ENCODE measurements at regions not wholly inside any gene's neighbourhood (a gene's known extent, or its start where the extent isn't known, plus 50 kb on each side); places are given as distances from the start of the nearest gene placed in this dataset.
"Not testable (repeated sequence)": the region's sequence is repeated elsewhere in the genome, so short reads cannot be mapped to it uniquely, and the experiment has no call there.

GRCh38 chr3:82179291-82179690 is 417.8 kb upstream of the GBE1 start:
- H3K36me3 ChIP-seq (ENCODE audit: control insufficient read depth, insufficient read depth, low read length): no peaks in the 10 kb centered on the region
- H3K27me3 ChIP-seq (ENCODE audit: control insufficient read depth, insufficient read depth, low read length): no peaks in the 10 kb centered on the region
- no peak overlapping the region for H3K9ac ChIP-seq (ENCODE audit: low read length)
- H3K4me3 ChIP-seq (ENCODE audit: low read length): no peak overlapping the region
- H3K27ac ChIP-seq (ENCODE audit: low read depth, low read length): no peak overlapping the region
- H3K4me1 ChIP-seq (ENCODE audit: control insufficient read depth, insufficient read depth, low read length): no peaks in the 10 kb centered on the region

DNA sequence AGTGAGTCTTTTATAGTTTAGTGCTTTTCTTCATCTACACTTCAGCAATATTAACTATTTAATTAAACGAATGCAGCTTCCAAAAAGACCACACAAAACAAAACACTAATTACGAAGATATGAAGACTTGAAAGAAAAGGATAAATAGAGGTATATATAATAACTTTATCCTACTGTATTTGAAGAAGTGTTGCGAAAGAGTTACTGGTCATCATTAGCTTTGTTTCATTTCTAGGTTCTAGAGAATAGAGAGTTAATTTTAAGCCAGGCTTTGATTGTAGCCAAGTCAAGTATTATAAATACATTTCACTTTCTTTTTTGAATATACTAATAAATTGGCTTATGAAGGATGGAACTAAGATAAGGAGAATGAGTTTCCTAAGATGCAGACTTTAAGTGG is 416.8 kb upstream of the GBE1 start:
- no peaks in the 10 kb centered on the region for H3K27me3 ChIP-seq (ENCODE audit: control insufficient read depth, insufficient read depth, low read length)
- no peaks in the 10 kb centered on the region for H3K4me1 ChIP-seq (ENCODE audit: control insufficient read depth, insufficient read depth, low read length)
- no peaks in the 10 kb centered on the region for H3K36me3 ChIP-seq (ENCODE audit: control insufficient read depth, insufficient read depth, low read length)
- H3K4me3 ChIP-seq (ENCODE audit: low read length): no peak overlapping the region
- no peak overlapping the region for H3K9ac ChIP-seq (ENCODE audit: low read length)
- H3K27ac ChIP-seq (ENCODE audit: low read depth, low read length): no peak overlapping the region

DNA sequence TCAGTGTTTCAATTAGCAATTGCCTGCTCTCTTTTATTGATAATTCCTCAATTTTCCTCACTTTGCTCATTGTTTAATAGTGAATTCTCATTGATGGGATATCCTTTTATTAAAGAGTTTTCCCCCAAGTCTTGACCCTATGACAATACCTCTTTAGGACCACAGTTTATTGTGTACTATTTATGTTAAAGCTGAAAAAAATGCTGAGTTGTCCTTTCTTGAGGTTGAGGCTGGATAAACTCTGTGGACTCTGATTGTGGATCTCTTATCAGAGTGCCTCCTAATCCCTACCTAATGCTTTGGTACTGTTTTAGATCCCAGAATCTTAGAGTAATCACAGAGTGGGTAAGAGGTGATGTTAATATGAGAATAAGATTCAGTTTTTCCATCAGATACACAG is 416.3 kb upstream of the GBE1 start:
- Histone ChIP-seq H3K27ac (ENCODE audit: low read depth, low read length) (no peak overlapping the region), H3K9ac (ENCODE audit: low read length) (no peak overlapping the region), H3K27me3 (ENCODE audit: control insufficient read depth, insufficient read depth, low read length) (no peaks in the 10 kb centered on the region), H3K4me3 (ENCODE audit: low read length) (no peak overlapping the region), H3K4me1 (ENCODE audit: control insufficient read depth, insufficient read depth, low read length) (no peaks in the 10 kb centered on the region), H3K36me3 (ENCODE audit: control insufficient read depth, insufficient read depth, low read length) (no peaks in the 10 kb centered on the region)

- Histone ChIP-seq H3K27ac (ENCODE audit: low read depth, low read length) (no peak overlapping the region), H3K4me3 (ENCODE audit: low read length) (no peak overlapping the region), H3K27me3 (ENCODE audit: control insufficient read depth, insufficient read depth, low read length) (no peaks in the 10 kb centered on the region), H3K9ac (ENCODE audit: low read length) (no peak overlapping the region), H3K36me3 (ENCODE audit: control insufficient read depth, insufficient read depth, low read length) (no peaks in the 10 kb centered on the region), H3K4me1 (ENCODE audit: control insufficient read depth, insufficient read depth, low read length) (no peaks in the 10 kb centered on the region)
These were observed 403.8 kb upstream of the GBE1 start for GRCh38 chr3:82165266-82165665.

DNA sequence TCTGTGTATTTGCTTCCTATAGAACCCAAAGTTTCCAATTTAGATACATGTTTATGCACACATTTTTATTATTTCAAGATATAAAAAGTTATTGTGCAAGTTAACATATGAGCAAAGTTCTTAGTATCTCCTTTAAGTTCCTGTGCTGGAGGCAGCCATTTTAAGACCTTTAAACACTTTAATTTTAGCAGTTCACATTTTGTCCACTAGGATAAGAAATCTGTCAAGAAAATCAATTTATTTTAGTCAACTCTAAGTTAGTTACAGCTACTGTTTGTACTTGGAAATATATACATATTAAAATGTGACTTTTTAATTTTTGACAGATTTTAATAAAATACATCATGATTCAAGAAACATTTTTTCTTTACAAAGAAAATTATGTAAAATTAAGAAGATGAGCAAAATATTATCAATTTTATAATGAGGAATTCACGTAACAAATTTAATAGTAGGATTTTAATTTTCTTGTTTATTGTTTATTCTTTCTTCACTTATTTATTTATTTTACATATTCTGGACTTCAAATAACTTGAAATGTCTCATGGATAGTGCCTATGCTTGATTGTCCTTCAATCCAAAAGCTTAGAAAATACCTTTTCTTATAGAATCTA is 402.6 kb upstream of the GBE1 start:
- Histone ChIP-seq H3K36me3 (ENCODE audit: control insufficient read depth, insufficient read depth, low read length) (no peaks in the 10 kb centered on the region), H3K9ac (ENCODE audit: low read length) (no peak overlapping the region), H3K4me1 (ENCODE audit: control insufficient read depth, insufficient read depth, low read length) (no peaks in the 10 kb centered on the region), H3K27me3 (ENCODE audit: control insufficient read depth, insufficient read depth, low read length) (no peaks in the 10 kb centered on the region), H3K27ac (ENCODE audit: low read depth, low read length) (no peak overlapping the region), H3K4me3 (ENCODE audit: low read length) (no peak overlapping the region)

GRCh38 chr3:82157952-82158351 is 396.5 kb upstream of the GBE1 start:
- no peaks in the 10 kb centered on the region for H3K4me1 ChIP-seq (ENCODE audit: control insufficient read depth, insufficient read depth, low read length)
- H3K4me3 ChIP-seq (ENCODE audit: low read length): no peak overlapping the region
- no peaks in the 10 kb centered on the region for H3K27me3 ChIP-seq (ENCODE audit: control insufficient read depth, insufficient read depth, low read length)
- no peak overlapping the region for H3K9ac ChIP-seq (ENCODE audit: low read length)
- H3K36me3 ChIP-seq (ENCODE audit: control insufficient read depth, insufficient read depth, low read length): no peaks in the 10 kb centered on the region
- H3K27ac ChIP-seq (ENCODE audit: low read depth, low read length): no peak overlapping the region

DNA sequence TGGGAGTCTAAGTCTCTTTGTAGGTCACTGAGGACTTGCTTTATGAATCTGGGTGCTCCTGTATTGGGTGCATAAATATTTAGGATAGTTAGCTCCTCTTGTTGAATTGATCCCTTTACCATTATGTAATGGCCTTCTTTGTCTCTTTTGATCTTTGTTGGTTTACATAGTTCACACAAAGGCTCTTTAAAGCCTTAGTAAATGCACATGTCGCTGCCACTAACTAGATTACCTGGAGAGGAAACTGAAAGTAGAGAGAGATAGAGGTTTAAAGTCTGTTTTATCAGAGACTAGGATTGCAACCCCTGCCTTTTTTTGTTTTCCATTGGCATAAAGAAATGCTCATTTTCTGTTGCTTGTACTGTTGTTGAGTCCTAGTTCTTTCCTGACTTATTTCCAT is 392.4 kb upstream of the GBE1 start:
- H3K36me3 ChIP-seq (ENCODE audit: control insufficient read depth, insufficient read depth, low read length): not testable (repeated sequence)

DNA sequence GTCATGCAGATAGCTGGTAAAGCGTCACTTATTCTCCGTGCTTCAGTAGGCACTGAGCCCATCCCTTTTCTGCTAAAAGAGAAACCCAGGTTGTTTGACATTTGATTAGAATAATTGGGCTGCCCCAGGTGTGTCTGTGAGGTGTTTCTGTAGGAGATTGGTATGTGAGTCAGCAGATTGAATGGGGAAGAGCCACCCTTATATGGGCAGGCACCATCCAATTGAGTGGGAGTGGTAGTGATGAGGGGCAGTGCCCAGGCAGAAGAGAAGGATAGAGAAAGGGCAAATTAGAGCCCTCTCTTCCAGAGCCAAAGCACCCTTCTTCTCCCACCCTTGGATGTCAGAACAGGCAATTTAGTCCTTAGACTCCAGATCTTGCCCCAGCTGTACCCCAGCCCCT is 384.3 kb upstream of the GBE1 start:
- H3K4me1 ChIP-seq (ENCODE audit: control insufficient read depth, insufficient read depth, low read length): no peaks in the 10 kb centered on the region
- no peak overlapping the region for H3K27ac ChIP-seq (ENCODE audit: low read depth, low read length)
- H3K27me3 ChIP-seq (ENCODE audit: control insufficient read depth, insufficient read depth, low read length): no peaks in the 10 kb centered on the region
- no peak overlapping the region for H3K4me3 ChIP-seq (ENCODE audit: low read length)
- H3K9ac ChIP-seq (ENCODE audit: low read length): no peak overlapping the region
- no peaks in the 10 kb centered on the region for H3K36me3 ChIP-seq (ENCODE audit: control insufficient read depth, insufficient read depth, low read length)

More for the DNA sequence above, 392.4 kb upstream of the GBE1 start:
- not testable (repeated sequence) for H3K4me1 ChIP-seq (ENCODE audit: control insufficient read depth, insufficient read depth, low read length); H3K27me3 ChIP-seq (ENCODE audit: control insufficient read depth, insufficient read depth, low read length); H3K27ac ChIP-seq (ENCODE audit: low read depth, low read length); H3K4me3 ChIP-seq (ENCODE audit: low read length); H3K9ac ChIP-seq (ENCODE audit: low read length)

DNA sequence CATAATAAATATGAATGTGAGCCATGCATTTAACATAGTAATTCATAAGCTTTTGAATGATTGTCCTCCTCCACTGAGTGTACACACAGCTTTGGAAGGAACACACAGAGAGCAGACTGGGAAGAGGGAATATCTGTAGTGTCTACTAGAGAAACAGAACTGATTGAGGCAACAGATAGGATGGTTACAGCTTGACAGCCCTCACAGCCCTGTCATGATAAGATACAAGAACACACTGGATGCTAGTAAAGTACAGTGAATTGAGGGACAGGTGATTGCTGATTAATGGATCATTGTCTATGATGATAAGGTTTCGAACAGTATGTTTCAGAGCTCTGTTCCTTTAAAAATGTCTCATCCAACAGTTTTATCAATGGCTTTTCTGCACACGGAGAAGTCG is 383.4 kb upstream of the GBE1 start:
- Histone ChIP-seq H3K4me1 (ENCODE audit: control insufficient read depth, insufficient read depth, low read length) (no peaks in the 10 kb centered on the region), H3K36me3 (ENCODE audit: control insufficient read depth, insufficient read depth, low read length) (no peaks in the 10 kb centered on the region), H3K27ac (ENCODE audit: low read depth, low read length) (no peak overlapping the region), H3K9ac (ENCODE audit: low read length) (no peak overlapping the region), H3K4me3 (ENCODE audit: low read length) (no peak overlapping the region), H3K27me3 (ENCODE audit: control insufficient read depth, insufficient read depth, low read length) (no peaks in the 10 kb centered on the region)

GRCh38 chr3:82143661-82144412 is 382.4 kb upstream of the GBE1 start:
- H3K27me3 ChIP-seq (ENCODE audit: control insufficient read depth, insufficient read depth, low read length): no peaks in the 10 kb centered on the region
- H3K36me3 ChIP-seq (ENCODE audit: control insufficient read depth, insufficient read depth, low read length): no peaks in the 10 kb centered on the region
- H3K27ac ChIP-seq (ENCODE audit: low read depth, low read length): no peak overlapping the region
- H3K4me1 ChIP-seq (ENCODE audit: control insufficient read depth, insufficient read depth, low read length): no peaks in the 10 kb centered on the region
- H3K4me3 ChIP-seq (ENCODE audit: low read length): no peak overlapping the region
- H3K9ac ChIP-seq (ENCODE audit: low read length): no peak overlapping the region

- no peaks in the 10 kb centered on the region for H3K27me3 ChIP-seq (ENCODE audit: control insufficient read depth, insufficient read depth, low read length)
- H3K4me3 ChIP-seq (ENCODE audit: low read length): no peak overlapping the region
- H3K4me1 ChIP-seq (ENCODE audit: control insufficient read depth, insufficient read depth, low read length): no peaks in the 10 kb centered on the region
- H3K36me3 ChIP-seq (ENCODE audit: control insufficient read depth, insufficient read depth, low read length): no peaks in the 10 kb centered on the region
- no peak overlapping the region for H3K27ac ChIP-seq (ENCODE audit: low read depth, low read length)
- H3K9ac ChIP-seq (ENCODE audit: low read length): no peak overlapping the region
These were observed 380.1 kb upstream of the GBE1 start for GRCh38 chr3:82141592-82141991.

DNA sequence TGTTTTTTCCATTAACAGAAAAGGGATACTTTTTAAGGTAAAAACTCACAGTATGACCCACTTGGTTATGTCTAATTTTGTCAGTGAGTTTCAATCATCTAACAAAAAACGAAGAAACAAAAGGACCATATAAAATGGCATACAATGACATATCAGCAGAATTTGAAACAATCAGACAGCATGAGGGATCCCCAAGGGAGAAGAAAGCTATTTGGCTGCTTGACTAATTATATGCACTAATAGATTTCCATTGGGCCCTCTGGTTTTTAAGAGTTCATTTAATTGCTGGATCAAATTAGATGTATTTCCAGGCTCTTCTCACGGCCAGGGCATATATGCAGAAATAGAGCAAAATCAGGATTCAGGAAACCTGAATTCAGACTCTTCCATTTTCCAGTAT is 376.4 kb upstream of the GBE1 start:
- no peaks in the 10 kb centered on the region for H3K4me1 ChIP-seq (ENCODE audit: control insufficient read depth, insufficient read depth, low read length)
- H3K27me3 ChIP-seq (ENCODE audit: control insufficient read depth, insufficient read depth, low read length): no peaks in the 10 kb centered on the region
- H3K27ac ChIP-seq (ENCODE audit: low read depth, low read length): no peak overlapping the region
- no peak overlapping the region for H3K9ac ChIP-seq (ENCODE audit: low read length)
- H3K4me3 ChIP-seq (ENCODE audit: low read length): no peak overlapping the region
- no peaks in the 10 kb centered on the region for H3K36me3 ChIP-seq (ENCODE audit: control insufficient read depth, insufficient read depth, low read length)

- no peak overlapping the region for H3K4me3 ChIP-seq (ENCODE audit: low read length)
- H3K4me1 ChIP-seq (ENCODE audit: control insufficient read depth, insufficient read depth, low read length): no peaks in the 10 kb centered on the region
- H3K27me3 ChIP-seq (ENCODE audit: control insufficient read depth, insufficient read depth, low read length): no peaks in the 10 kb centered on the region
- no peak overlapping the region for H3K9ac ChIP-seq (ENCODE audit: low read length)
- H3K36me3 ChIP-seq (ENCODE audit: control insufficient read depth, insufficient read depth, low read length): no peaks in the 10 kb centered on the region
- no peak overlapping the region for H3K27ac ChIP-seq (ENCODE audit: low read depth, low read length)
These were observed 375.6 kb upstream of the GBE1 start for GRCh38 chr3:82137050-82137449.
